Ovary (tissue), 3 donors: ENCODE measurements at regions not wholly inside any gene's neighbourhood (a gene's known extent, or its start where the extent isn't known, plus 50 kb on each side); places are given as distances from the start of the nearest gene placed in this dataset.

Source experiments
- POLR2A ChIP-seq: fragments of 450-650 bp; IDR thresholded peaks from one replicate; pipeline ENCODE4 v1.6.1; 2017; ENCODE audit warnings: antibody characterized with exemption, mild to moderate bottlenecking, moderate library complexity
- TF ChIP-seq, protein P1 (sequence below), 3 donors: fragments of 450-650 bp in 2 of 3; fragments of 200-600 bp in 1 of 3; IDR thresholded peaks; one replicate each; pipeline versions ENCODE4 v1.5.1 to v1.8.0; 2016 to 2022; ENCODE audit warnings: antibody characterized with exemption in 3 of 3, mild to moderate bottlenecking in 1 of 3
- donor health status: DM: no; HTN: no; CAD: no.

DNA sequence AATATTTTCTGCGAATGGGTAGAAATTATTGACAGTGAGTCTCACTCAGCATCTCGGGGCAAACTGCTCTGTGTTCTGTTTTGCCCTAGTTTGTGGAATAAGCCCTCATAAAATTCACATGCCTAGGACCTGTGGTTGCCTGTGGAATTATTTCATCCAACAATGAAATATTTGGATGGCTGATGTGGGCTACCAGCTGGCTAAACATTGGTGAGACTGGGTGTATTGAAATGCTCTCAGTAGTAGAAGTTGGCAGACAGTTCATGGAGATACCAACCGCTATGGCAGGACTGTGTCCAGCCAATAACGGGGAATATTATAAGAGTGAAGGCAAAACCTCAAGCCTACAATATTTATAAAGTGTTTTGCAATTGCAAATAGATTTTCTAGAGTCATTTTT lies 344.1 kb upstream of the RPS23 start:
- TF ChIP-seq, protein P1, sequence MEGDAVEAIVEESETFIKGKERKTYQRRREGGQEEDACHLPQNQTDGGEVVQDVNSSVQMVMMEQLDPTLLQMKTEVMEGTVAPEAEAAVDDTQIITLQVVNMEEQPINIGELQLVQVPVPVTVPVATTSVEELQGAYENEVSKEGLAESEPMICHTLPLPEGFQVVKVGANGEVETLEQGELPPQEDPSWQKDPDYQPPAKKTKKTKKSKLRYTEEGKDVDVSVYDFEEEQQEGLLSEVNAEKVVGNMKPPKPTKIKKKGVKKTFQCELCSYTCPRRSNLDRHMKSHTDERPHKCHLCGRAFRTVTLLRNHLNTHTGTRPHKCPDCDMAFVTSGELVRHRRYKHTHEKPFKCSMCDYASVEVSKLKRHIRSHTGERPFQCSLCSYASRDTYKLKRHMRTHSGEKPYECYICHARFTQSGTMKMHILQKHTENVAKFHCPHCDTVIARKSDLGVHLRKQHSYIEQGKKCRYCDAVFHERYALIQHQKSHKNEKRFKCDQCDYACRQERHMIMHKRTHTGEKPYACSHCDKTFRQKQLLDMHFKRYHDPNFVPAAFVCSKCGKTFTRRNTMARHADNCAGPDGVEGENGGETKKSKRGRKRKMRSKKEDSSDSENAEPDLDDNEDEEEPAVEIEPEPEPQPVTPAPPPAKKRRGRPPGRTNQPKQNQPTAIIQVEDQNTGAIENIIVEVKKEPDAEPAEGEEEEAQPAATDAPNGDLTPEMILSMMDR (IDR thresholded peaks at IDR 0.05): no peak
- TF ChIP-seq POLR2A: no peak
